ENCODE measurements at regions not wholly inside any gene's neighbourhood (a gene's known extent, or its start where the extent isn't known, plus 50 kb on each side); places are given as distances from the start of the nearest gene placed in this dataset.
"Not testable (repeated sequence)": the region's sequence is repeated elsewhere in the genome, so short reads cannot be mapped to it uniquely, and the experiment has no call there.

DNA sequence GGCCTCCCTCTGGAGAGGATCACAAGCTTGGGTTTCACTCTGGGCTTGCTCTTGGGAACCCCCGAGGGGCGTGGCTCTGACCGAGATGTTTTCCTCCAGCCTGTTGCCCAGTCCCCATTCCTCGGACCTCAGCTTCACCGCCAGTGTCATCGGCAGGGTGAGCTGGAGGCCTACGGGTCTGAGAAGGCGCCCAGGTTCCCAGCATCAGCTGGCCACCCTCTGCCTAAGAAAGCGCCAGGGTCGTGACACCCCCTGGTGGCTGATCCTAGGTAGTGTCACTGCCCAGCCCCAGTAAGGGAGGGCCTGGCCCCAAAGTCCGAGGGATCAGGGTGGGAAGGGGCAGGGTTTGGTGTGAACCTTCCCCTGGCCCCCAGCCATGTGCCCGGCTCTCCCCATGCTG, 928.8 kb downstream of the TUBA3C start:
- TF ChIP-seq ZNF331 (CRISPR knock-in tag; IDR thresholded peaks at IDR 0.05; ENCODE audit: low read depth); POLR2AphosphoS5 (IDR thresholded peaks at IDR 0.05; ENCODE audit: low read depth); CTCF (conservative IDR thresholded peaks at IDR 0.05; ENCODE audit: low read depth in 2 of 2); EZH2phosphoT487 (IDR thresholded peaks at IDR 0.05; ENCODE audit: unreplicated experiment); ZNF114 (CRISPR knock-in tag; IDR thresholded peaks at IDR 0.05); STAT1 (IDR thresholded peaks at IDR 0.05; ENCODE audit: unreplicated experiment); EZH2 (IDR thresholded peaks at IDR 0.05; ENCODE audit: low read depth, unreplicated experiment): not testable (repeated sequence)
- TF ChIP-seq, protein P1, sequence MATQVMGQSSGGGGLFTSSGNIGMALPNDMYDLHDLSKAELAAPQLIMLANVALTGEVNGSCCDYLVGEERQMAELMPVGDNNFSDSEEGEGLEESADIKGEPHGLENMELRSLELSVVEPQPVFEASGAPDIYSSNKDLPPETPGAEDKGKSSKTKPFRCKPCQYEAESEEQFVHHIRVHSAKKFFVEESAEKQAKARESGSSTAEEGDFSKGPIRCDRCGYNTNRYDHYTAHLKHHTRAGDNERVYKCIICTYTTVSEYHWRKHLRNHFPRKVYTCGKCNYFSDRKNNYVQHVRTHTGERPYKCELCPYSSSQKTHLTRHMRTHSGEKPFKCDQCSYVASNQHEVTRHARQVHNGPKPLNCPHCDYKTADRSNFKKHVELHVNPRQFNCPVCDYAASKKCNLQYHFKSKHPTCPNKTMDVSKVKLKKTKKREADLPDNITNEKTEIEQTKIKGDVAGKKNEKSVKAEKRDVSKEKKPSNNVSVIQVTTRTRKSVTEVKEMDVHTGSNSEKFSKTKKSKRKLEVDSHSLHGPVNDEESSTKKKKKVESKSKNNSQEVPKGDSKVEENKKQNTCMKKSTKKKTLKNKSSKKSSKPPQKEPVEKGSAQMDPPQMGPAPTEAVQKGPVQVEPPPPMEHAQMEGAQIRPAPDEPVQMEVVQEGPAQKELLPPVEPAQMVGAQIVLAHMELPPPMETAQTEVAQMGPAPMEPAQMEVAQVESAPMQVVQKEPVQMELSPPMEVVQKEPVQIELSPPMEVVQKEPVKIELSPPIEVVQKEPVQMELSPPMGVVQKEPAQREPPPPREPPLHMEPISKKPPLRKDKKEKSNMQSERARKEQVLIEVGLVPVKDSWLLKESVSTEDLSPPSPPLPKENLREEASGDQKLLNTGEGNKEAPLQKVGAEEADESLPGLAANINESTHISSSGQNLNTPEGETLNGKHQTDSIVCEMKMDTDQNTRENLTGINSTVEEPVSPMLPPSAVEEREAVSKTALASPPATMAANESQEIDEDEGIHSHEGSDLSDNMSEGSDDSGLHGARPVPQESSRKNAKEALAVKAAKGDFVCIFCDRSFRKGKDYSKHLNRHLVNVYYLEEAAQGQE (IDR thresholded peaks at IDR 0.05; ENCODE audit: unreplicated experiment), result not testable (repeated sequence)
